GM20000 (cell line): ENCODE measurements at regions not wholly inside any gene's neighbourhood (a gene's known extent, or its start where the extent isn't known, plus 50 kb on each side); places are given as distances from the start of the nearest gene placed in this dataset.

Experiments used
- DNase-seq: peaks from one replicate; pipeline ENCODE4 v3.0.0; 2012; ENCODE audit warnings: low spot score
- CTCF ChIP-seq: IDR thresholded peaks from 2 replicates; pipeline ENCODE4 v1.5.1; 2012; ENCODE audit warnings: mild to moderate bottlenecking, control low read depth; ENCODE audit errors: extremely low read depth, missing control alignments

GRCh38 chr3:67083277-67083676 lies 85.2 kb downstream of the KBTBD8 start:
- DNase-seq = no peak
- TF ChIP-seq CTCF = no peak

- TF ChIP-seq CTCF = no peak
- no peak for DNase-seq
These were observed 89.7 kb downstream of the KBTBD8 start for GRCh38 chr3:67087788-67088187.

- no peak for DNase-seq
- TF ChIP-seq CTCF = no peak
These were observed 92.4 kb downstream of the KBTBD8 start for GRCh38 chr3:67090474-67090873.

GRCh38 chr3:67093305-67093704 lies 95.2 kb downstream of the KBTBD8 start:
- no peak for DNase-seq
- no peak for TF ChIP-seq CTCF

- TF ChIP-seq CTCF = no peak
- DNase-seq = no peak
These were observed 96.1 kb downstream of the KBTBD8 start for GRCh38 chr3:67094167-67094566.

GRCh38 chr3:67094774-67095173 lies 96.7 kb downstream of the KBTBD8 start:
- no peak for TF ChIP-seq CTCF
- DNase-seq = no peak

GRCh38 chr3:67104388-67104787 lies 106.3 kb downstream of the KBTBD8 start:
- DNase-seq = no peak
- no peak for TF ChIP-seq CTCF

- no peak for TF ChIP-seq CTCF
- no peak for DNase-seq
These were observed 108.8 kb downstream of the KBTBD8 start for GRCh38 chr3:67106874-67107273.
